D721Med (cell line): ENCODE measurements at regions not wholly inside any gene's neighbourhood (a gene's known extent, or its start where the extent isn't known, plus 50 kb on each side); places are given as distances from the start of the nearest gene placed in this dataset.
A peak's percentile ranks its signal among the peaks of the same experiment; 100 is the strongest.

Experiments
- DNase-seq: peaks from one replicate; pipeline ENCODE4 v3.0.0; 2011; ENCODE audit warnings: low spot score; ENCODE audit not compliant: insufficient read length
- FAIRE-seq: peaks from 2 replicates; lab custom pipeline; 2011; peaks lifted over from hg19 to GRCh38; lab: Jason Lieb, UNC
- TF ChIP-seq, protein P1 (sequence below): IDR thresholded peaks from 2 replicates; pipeline ENCODE4 v1.5.1; 2012; ENCODE audit warnings: mild to moderate bottlenecking, control low read depth; ENCODE audit not compliant: insufficient read depth; ENCODE audit errors: missing control alignments

DNA sequence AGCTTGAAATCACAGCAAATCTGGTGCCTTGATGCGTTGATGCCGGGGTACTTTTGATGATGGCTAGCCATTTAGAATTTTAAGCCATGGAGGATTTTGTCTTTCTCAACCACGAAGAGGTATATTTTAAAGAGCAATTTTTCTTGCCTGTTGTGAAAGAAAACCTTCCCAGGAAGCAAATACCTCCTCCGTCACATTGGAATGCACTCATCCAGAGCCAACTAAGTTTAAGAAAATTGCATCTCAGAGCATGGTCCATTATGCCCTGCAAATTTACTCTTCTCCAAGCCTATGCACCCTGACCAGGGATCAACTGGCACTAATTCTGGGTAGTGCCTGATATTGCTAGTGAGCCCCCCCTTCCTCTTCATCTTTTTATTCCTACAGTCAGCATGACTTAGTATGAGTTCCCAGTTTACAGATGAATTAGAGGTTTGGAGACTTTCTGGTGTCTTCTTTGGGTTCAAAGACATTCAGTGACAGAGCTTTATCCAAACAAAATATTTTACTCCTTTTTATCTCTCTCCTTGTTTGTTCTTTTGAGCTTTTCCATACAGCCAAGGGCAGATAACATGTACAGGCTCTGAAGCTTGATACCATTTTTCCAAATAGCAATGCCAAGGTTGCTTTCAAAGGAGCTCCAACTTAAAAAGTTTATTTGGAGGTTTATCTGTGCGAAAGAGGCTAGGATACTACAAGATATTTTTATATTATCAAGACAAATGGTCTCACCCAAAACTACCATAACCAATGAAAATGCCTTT, 56.6 kb upstream of the ANK3 start:
- TF ChIP-seq, protein P1, sequence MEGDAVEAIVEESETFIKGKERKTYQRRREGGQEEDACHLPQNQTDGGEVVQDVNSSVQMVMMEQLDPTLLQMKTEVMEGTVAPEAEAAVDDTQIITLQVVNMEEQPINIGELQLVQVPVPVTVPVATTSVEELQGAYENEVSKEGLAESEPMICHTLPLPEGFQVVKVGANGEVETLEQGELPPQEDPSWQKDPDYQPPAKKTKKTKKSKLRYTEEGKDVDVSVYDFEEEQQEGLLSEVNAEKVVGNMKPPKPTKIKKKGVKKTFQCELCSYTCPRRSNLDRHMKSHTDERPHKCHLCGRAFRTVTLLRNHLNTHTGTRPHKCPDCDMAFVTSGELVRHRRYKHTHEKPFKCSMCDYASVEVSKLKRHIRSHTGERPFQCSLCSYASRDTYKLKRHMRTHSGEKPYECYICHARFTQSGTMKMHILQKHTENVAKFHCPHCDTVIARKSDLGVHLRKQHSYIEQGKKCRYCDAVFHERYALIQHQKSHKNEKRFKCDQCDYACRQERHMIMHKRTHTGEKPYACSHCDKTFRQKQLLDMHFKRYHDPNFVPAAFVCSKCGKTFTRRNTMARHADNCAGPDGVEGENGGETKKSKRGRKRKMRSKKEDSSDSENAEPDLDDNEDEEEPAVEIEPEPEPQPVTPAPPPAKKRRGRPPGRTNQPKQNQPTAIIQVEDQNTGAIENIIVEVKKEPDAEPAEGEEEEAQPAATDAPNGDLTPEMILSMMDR: no peak
- DNase-seq (no peak), FAIRE-seq (no peak)

DNA sequence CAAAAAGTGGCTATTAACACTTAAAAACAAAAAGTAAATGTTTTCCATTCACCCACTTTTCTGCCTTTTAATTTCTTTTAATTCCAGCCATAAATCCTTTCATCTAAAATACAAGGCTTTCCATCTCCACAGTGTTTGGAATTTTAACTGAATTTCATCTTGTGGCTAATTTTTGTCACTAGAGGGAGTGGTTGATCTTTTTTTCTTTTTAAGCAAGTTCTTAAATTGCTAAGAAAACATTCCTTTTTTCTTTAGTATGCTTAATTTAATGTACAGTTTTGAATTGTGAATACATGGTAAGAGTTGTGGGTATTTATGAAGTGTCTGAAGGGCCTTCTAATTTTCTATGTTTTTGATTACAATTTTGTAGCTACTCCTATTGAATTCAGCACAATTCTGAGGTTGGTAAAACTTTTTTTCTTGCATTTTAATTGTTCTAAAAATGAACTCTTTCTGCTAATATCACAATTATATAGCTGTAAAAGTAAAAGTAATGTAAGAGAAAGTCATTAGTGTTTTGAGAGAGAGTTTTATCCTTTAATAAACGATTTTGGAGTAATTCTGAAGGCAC, 54.9 kb upstream of the ANK3 start:
- TF ChIP-seq, protein P1: peak; percentile 66
- FAIRE-seq (no peak), DNase-seq (no peak)

GRCh38 chr10:60443346-60443745, 53.7 kb upstream of the ANK3 start:
- TF ChIP-seq, protein P1: no peak
- DNase-seq: no peak
- no peak for FAIRE-seq

DNA sequence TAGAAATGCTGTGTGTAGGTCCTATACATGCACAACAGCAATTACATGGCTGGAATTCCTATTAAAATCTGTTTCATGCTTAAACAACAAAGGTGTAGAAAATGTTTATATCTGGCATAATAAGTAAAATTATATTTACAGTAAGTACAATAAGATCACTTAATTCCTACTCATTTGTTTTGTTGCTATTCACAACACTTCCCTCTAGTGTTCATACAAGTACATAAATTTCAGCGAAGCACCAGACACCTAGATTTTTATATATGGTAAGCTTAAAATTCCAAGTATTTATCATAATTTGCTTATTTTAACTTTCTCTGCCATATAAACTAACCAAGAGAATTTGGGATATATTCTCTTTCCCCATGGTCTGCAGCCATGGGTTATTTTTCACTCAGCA, 51.8 kb upstream of the ANK3 start:
- TF ChIP-seq, protein P1: peak; percentile 34
- no peak for DNase-seq
- no peak for FAIRE-seq

DNA sequence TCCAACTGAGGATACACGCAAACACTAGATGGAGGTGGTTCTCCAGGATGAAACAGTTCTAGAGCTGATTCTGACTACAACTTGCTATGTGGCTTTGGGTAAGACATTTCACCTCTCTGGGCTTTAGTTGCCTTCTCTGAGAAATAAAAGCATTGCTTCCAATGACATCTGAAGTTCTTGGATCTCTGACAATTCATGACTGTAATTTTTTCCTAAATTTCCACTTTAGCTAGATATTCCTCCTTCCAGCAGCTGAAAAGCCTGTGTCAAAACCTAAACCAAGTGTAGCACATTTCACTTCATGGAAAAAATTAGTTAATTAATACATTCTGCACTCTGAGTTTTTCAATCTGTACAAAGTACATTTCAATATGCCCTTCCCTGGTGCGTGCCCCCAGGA, 50.0 kb upstream of the ANK3 start:
- no peak for FAIRE-seq
- TF ChIP-seq, protein P1: no peak
- DNase-seq: no peak
